ENCODE measurements at regions not wholly inside any gene's neighbourhood (a gene's known extent, or its start where the extent isn't known, plus 50 kb on each side); places are given as distances from the start of the nearest gene placed in this dataset.
"Not testable (repeated sequence)": the region's sequence is repeated elsewhere in the genome, so short reads cannot be mapped to it uniquely, and the experiment has no call there.

- TF ChIP-seq POLR2A (IDR thresholded peaks at IDR 0.05; ENCODE audit: low read depth, low read length); POLR2AphosphoS5 (IDR thresholded peaks at IDR 0.05; ENCODE audit: insufficient read depth, low read depth, low read length); CTCF (IDR thresholded peaks at IDR 0.05; ENCODE audit: extremely low read depth in 1 of 2, insufficient read depth in 1 of 2, low read depth in 1 of 2, low read length in 2 of 2); EZH2 (IDR thresholded peaks at IDR 0.05; ENCODE audit: borderline replicate concordance, low read depth, low read length, severe bottlenecking); MAX (IDR thresholded peaks at IDR 0.05; ENCODE audit: insufficient read depth, insufficient read length); MYC (IDR thresholded peaks at IDR 0.05; ENCODE audit: low read depth, low read length); JUN (IDR thresholded peaks at IDR 0.05; ENCODE audit: borderline replicate concordance, insufficient read depth, insufficient read length, low read depth); GATA2 (IDR thresholded peaks at IDR 0.05; ENCODE audit: insufficient read depth, insufficient read length, low read depth, low read length); FOS (IDR thresholded peaks at IDR 0.05; ENCODE audit: borderline replicate concordance, insufficient read depth, low read length): not testable (repeated sequence)
Measured at GRCh38 chr14:105741707-105742530, 215.5 kb downstream of the TMEM121 start.

Measured in endothelial cell of umbilical vein (primary cell).